Adrenal gland (tissue), 9 donors: ENCODE measurements at regions not wholly inside any gene's neighbourhood (a gene's known extent, or its start where the extent isn't known, plus 50 kb on each side); places are given as distances from the start of the nearest gene placed in this dataset.

Experiments used
- DNase-seq, 7 donors: peaks; one replicate each; pipeline ENCODE4 v3.0.0-alpha.2; 2019 to 2020
- H3K27ac ChIP-seq, 5 donors: fragments of 200-600 bp; sonication (generic) in 4 of 5; 1 replicate in 3 of 5; 2 replicates in 2 of 5; pipeline versions ENCODE4 v1.5.1 to v1.8.0; 2016 to 2020; ENCODE audit warnings: mild to moderate bottlenecking in 1 of 5
- H3K27me3 ChIP-seq: fragments of 200-600 bp; 2 replicates; pipeline ENCODE4 v1.8.0; 2021
- H3K36me3 ChIP-seq, 2 donors: fragments of 200-600 bp; replicated peaks in 1 of 2; 1 replicate in 1 of 2; 2 replicates in 1 of 2; pipeline versions ENCODE4 v1.5.1 to v1.8.0; 2018 to 2022
- H3K4me1 ChIP-seq, 2 donors: fragments of 200-600 bp; replicated peaks in 1 of 2; 1 replicate in 1 of 2; 2 replicates in 1 of 2; pipeline versions ENCODE4 v1.5.1 to v1.8.0; 2018 to 2021
- H3K4me3 ChIP-seq, 4 donors: fragments of 200-600 bp; sonication (generic) in 3 of 4; one replicate each; pipeline ENCODE4 v1.5.1; 2016 to 2018
- H3K9me3 ChIP-seq, 3 donors: fragments of 200-600 bp; sonication (generic) in 1 of 3; replicated peaks in 1 of 3; 1 replicate in 2 of 3; 2 replicates in 1 of 3; pipeline versions ENCODE4 v1.5.1 to v1.8.0; 2016 to 2021
- POLR2A ChIP-seq, 2 donors: fragments of 450-650 bp; IDR thresholded peaks; one replicate each; pipeline ENCODE4 v1.6.1; 2017; ENCODE audit warnings: antibody characterized with exemption in 2 of 2, mild to moderate bottlenecking in 2 of 2, moderate library complexity in 1 of 2
- WGBS, 4 donors: extraction: QIAGEN DNeasy Blood & Tissue Kit in 2 of 4; methylation state at CpG; one replicate each; pipeline versions ENCODE4 v1.1.5 to v1.1.7; 2013 to 2017; 5-methylcytosine and 5-hydroxymethylcytosine counted together
- intact Hi-C, 2 donors: fragments of 100-400 bp; cut with DNase I; formaldehyde crosslinking; loops; one replicate each; pipeline versions ENCODE4 v1.14.1 to v1.15.0; 2022 to 2023
- TF ChIP-seq, protein P1 (sequence below), 6 experiments: fragments of 450-650 bp in 4 of 6; fragments of 200-600 bp in 2 of 6; sonication (generic) in 1 of 6; IDR thresholded peaks; 1 replicate in 5 of 6; 2 replicates in 1 of 6; pipeline versions ENCODE4 v1.5.1 to v1.8.0; 2016 to 2021; ENCODE audit warnings: antibody characterized with exemption in 6 of 6, mild to moderate bottlenecking in 2 of 6, moderate library complexity in 1 of 6
- donor health status: healthy with polysubstance abuse.
- donor health status: Bipolar disorder and iron deficiency.
- donor health status: DM: yes; HTN: yes; CAD: no.
- donor health status: DM: no; HTN: no; CAD: no.
- donor health status: DM: no; HTN: no; CAD: no.

GRCh38 chrX:57848857-57849256 lies 61.4 kb downstream of the ZXDA start:
- Histone ChIP-seq H3K4me3 (no peak overlapping the region), H3K36me3 (no peaks in the 10 kb centered on the region), H3K4me1 (no peaks in the 10 kb centered on the region), H3K27ac (no peak overlapping the region), H3K27me3 (no peaks in the 10 kb centered on the region), H3K9me3 (no peaks in the 10 kb centered on the region)
- 64 to 87% (median 71%) methylated on average over 3 to 4 of the region's 4 CpGs; no CpG with 5 or more reads in 1 of the 4 donors for WGBS, 4 donors
- TF ChIP-seq, protein P1, sequence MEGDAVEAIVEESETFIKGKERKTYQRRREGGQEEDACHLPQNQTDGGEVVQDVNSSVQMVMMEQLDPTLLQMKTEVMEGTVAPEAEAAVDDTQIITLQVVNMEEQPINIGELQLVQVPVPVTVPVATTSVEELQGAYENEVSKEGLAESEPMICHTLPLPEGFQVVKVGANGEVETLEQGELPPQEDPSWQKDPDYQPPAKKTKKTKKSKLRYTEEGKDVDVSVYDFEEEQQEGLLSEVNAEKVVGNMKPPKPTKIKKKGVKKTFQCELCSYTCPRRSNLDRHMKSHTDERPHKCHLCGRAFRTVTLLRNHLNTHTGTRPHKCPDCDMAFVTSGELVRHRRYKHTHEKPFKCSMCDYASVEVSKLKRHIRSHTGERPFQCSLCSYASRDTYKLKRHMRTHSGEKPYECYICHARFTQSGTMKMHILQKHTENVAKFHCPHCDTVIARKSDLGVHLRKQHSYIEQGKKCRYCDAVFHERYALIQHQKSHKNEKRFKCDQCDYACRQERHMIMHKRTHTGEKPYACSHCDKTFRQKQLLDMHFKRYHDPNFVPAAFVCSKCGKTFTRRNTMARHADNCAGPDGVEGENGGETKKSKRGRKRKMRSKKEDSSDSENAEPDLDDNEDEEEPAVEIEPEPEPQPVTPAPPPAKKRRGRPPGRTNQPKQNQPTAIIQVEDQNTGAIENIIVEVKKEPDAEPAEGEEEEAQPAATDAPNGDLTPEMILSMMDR (IDR thresholded peaks at IDR 0.05) = no peak
- TF ChIP-seq POLR2A (IDR thresholded peaks at IDR 0.05) = no peak
- DNase-seq = no peak
- intact Hi-C loops = no loop called here

- H3K9me3 ChIP-seq = no peaks in the 10 kb centered on the region
Measured at GRCh38 chrX:57822818-57823217, 87.4 kb downstream of the ZXDA start.

GRCh38 chrX:57822398-57822797 lies 87.9 kb downstream of the ZXDA start:
- intact Hi-C loops = loop anchor here in 1 of 2 donors (5.0 kb wide), 1 partner anchor 205 kb away; no protein-coding TSS in a partner anchor
- peak overlapping the region in 1 of 4 donors; percentile 38 for H3K4me3 ChIP-seq
- H3K4me1 ChIP-seq = no peaks in the 10 kb centered on the region
- no peaks in the 10 kb centered on the region for H3K9me3 ChIP-seq
- no peaks in the 10 kb centered on the region for H3K36me3 ChIP-seq
- 45 to 55% (median 51%) methylated on average over 8 of the region's 8 CpGs for WGBS, 4 donors
- no peak for DNase-seq
- TF ChIP-seq POLR2A (IDR thresholded peaks at IDR 0.05) = no peak
- TF ChIP-seq, protein P1 (IDR thresholded peaks at IDR 0.05) = no peak
- no peak overlapping the region for H3K27ac ChIP-seq
- H3K27me3 ChIP-seq = peaks cover 10% of the 10 kb centered on the region

More at GRCh38 chrX:57822818-57823217, 87.4 kb downstream of the ZXDA start:
- H3K4me1 ChIP-seq = no peaks in the 10 kb centered on the region
- H3K27me3 ChIP-seq = peaks cover 10% of the 10 kb centered on the region
- H3K27ac ChIP-seq = no peak overlapping the region
- DNase-seq = no peak
- H3K36me3 ChIP-seq = no peaks in the 10 kb centered on the region
- TF ChIP-seq, protein P1 (IDR thresholded peaks at IDR 0.05) = no peak
- TF ChIP-seq POLR2A (IDR thresholded peaks at IDR 0.05) = no peak
- WGBS, 4 donors = 31 to 40% (median 33%) methylated on average over 4 of the region's 4 CpGs; no CpG with 5 or more reads in 1 of the 4 donors
- peak overlapping the region in 1 of 4 donors; percentile 38 for H3K4me3 ChIP-seq
- intact Hi-C loops = loop anchor here in 1 of 2 donors (5.0 kb wide), 1 partner anchor 204 kb away; no protein-coding TSS in a partner anchor

- no peak overlapping the region for H3K27ac ChIP-seq
- H3K36me3 ChIP-seq = no peaks in the 10 kb centered on the region
- peaks cover 14% of the 10 kb centered on the region for H3K27me3 ChIP-seq
- WGBS, 4 donors = 3 to 24% (median 17%) methylated on average over 4 to 8 of the region's 8 CpGs
- intact Hi-C loops = loop anchor here in 1 of 2 donors (2.0 to 5.0 kb wide), 2 partner anchors 107 to 205 kb away; no protein-coding TSS in a partner anchor
- no peaks in the 10 kb centered on the region for H3K9me3 ChIP-seq
- no peaks in the 10 kb centered on the region for H3K4me1 ChIP-seq
- peak overlapping the region in 1 of 4 donors; percentile 38 for H3K4me3 ChIP-seq
- peak; percentile 18 to 60 (median 41) for DNase-seq
- TF ChIP-seq POLR2A (IDR thresholded peaks at IDR 0.05) = no peak
- TF ChIP-seq, protein P1 (IDR thresholded peaks at IDR 0.05) = peak; percentile 52 to 89 (median 79)
Measured at GRCh38 chrX:57821703-57822387, 88.4 kb downstream of the ZXDA start.
